ENCODE measurements at regions not wholly inside any gene's neighbourhood (a gene's known extent, or its start where the extent isn't known, plus 50 kb on each side); places are given as distances from the start of the nearest gene placed in this dataset.
"Not testable (repeated sequence)": the region's sequence is repeated elsewhere in the genome, so short reads cannot be mapped to it uniquely, and the experiment has no call there.

GRCh38 chr10:2525781-2526180 lies 541.6 kb upstream of the PFKP start:
- DNase-seq (no peak), ATAC-seq (no peak)

DNA sequence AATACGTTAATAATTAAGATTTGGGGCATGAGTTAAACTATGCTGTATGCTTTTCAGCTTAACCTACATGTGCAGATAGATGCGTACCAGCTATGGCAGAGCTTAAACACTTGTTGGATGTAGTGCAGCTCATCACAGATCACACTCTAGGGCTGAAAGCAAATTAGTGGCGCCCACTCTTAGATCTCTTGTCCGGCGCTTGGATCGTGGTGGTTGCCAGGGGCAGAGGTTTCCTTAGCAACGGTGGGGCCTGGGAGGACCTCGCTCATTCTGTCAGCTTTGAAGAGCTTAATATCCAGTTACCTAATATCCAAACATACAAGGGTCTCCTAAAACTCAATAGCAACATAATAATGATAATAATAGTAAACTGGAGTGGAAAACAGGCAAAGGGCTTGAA lies 548.2 kb upstream of the PFKP start:
- no peak for TF ChIP-seq CTCF (IDR thresholded peaks at IDR 0.05)
- no peaks in the 10 kb centered on the region for H3K27me3 ChIP-seq
- DNase-seq (no peak), ATAC-seq (no peak)
- no peak overlapping the region for H3K27ac ChIP-seq
- H3K9me3 ChIP-seq, result peaks cover 0 to under 1% of the 10 kb centered on the region in 2 donors
- H3K4me1 ChIP-seq, result no peaks in the 10 kb centered on the region
- H3K4me3 ChIP-seq, result no peak overlapping the region
- intact Hi-C loops (cut with DNase I), result no loop called here
- no peaks in the 10 kb centered on the region for H3K36me3 ChIP-seq

More at GRCh38 chr10:2525781-2526180, 541.6 kb upstream of the PFKP start:
- no peaks in the 10 kb centered on the region for H3K27me3 ChIP-seq
- intact Hi-C loops (cut with DNase I), result no loop called here
- H3K4me1 ChIP-seq, result no peaks in the 10 kb centered on the region
- no peak for TF ChIP-seq CTCF (IDR thresholded peaks at IDR 0.05)
- no peak overlapping the region for H3K4me3 ChIP-seq
- H3K9me3 ChIP-seq, result peaks cover 0 to 2% of the 10 kb centered on the region in 2 donors
- H3K36me3 ChIP-seq, result no peaks in the 10 kb centered on the region
- H3K27ac ChIP-seq, result no peak overlapping the region

GRCh38 chr10:2509081-2509531 lies 558.2 kb upstream of the PFKP start:
- Histone ChIP-seq H3K4me1 (no peaks in the 10 kb centered on the region), H3K36me3 (no peaks in the 10 kb centered on the region), H3K27ac (no peak overlapping the region), H3K4me3 (no peak overlapping the region), H3K27me3 (no peaks in the 10 kb centered on the region), H3K9me3 (no peaks in the 10 kb centered on the region)
- intact Hi-C loops (cut with DNase I), result no loop called here
- no peak for TF ChIP-seq CTCF (IDR thresholded peaks at IDR 0.05)
- DNase-seq (no peak), ATAC-seq (no peak)

DNA sequence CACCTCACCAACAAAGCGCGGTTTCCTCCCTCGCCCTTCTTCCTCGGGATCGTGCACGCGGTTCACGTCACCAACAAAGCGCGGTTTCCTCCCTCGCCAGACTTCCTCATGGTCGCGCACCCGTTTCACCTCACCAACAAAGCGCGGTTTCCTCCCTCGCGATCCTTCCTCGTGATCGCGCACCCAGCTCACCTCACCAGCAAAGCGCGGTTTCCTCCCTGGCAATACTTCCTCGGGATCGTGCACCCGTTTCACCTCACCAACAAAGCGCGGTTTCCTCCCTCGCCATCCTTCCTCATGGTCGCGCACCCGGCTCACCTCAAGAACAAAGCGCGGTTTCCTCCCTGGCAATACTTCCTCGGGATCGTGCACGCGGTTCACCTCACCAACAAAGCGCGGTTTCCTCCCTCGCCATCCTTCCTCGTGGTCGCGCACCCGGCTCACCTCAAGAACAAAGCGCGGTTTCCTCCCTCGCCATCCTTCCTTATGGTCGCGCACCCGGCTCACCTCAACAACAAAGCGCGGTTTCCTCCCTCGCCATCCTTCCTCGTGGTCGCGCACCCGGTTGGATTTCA lies 565.9 kb upstream of the PFKP start:
- H3K4me1 ChIP-seq; H3K4me3 ChIP-seq; H3K36me3 ChIP-seq; H3K9me3 ChIP-seq; ATAC-seq; DNase-seq; H3K27me3 ChIP-seq; H3K27ac ChIP-seq; intact Hi-C loops (cut with DNase I): not testable (repeated sequence)

- Histone ChIP-seq H3K9me3 (peaks cover 0 to 3% of the 10 kb centered on the region in 2 donors), H3K36me3 (no peaks in the 10 kb centered on the region), H3K4me1 (no peaks in the 10 kb centered on the region), H3K27me3 (no peaks in the 10 kb centered on the region), H3K27ac (no peak overlapping the region), H3K4me3 (no peak overlapping the region)
- intact Hi-C loops (cut with DNase I), result no loop called here
- no peak for TF ChIP-seq CTCF (IDR thresholded peaks at IDR 0.05)
- DNase-seq (no peak), ATAC-seq (no peak)
These were observed 572.9 kb upstream of the PFKP start for GRCh38 chr10:2494399-2494798.

DNA sequence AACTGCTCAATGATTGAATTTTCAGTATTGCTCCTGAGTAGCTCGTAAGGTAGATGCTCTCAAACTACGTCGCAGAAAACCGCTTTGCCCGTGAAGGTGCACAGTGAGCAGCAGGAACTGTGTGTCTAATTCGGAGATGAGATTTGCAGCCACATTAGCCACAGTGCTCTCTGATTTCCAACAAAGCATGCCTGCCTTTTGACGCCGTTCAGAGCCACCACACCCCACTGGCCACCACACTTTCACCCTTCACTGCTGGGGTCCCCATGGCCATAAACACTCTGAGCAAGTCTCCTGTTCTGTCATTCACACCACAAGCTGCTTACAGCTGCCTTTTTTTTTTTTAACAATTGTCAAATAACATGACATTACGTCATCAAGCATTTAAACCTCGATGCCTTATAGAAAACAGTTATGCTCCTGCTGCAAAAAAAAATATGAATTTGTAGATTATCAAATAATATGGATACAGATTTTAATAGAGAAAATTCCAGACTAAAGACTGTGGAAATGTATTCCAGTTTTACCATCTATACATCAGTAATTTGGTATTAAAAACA lies 578.8 kb upstream of the PFKP start:
- H3K36me3 ChIP-seq, result no peaks in the 10 kb centered on the region
- no peak for ATAC-seq
- H3K27ac ChIP-seq, result no peak overlapping the region
- no peaks in the 10 kb centered on the region for H3K27me3 ChIP-seq
- no peak overlapping the region for H3K4me3 ChIP-seq
- DNase-seq, result no peak
- intact Hi-C loops (cut with DNase I), result no loop called here
- no peak for TF ChIP-seq CTCF (IDR thresholded peaks at IDR 0.05)
- no peaks in the 10 kb centered on the region for H3K9me3 ChIP-seq
- no peaks in the 10 kb centered on the region for H3K4me1 ChIP-seq
